Kasumi-1 (cell line): ENCODE measurements at regions not wholly inside any gene's neighbourhood (a gene's known extent, or its start where the extent isn't known, plus 50 kb on each side); places are given as distances from the start of the nearest gene placed in this dataset.
A peak's percentile ranks its signal among the peaks of the same experiment; 100 is the strongest.
"Not testable (repeated sequence)": the region's sequence is repeated elsewhere in the genome, so short reads cannot be mapped to it uniquely, and the experiment has no call there.

Experiments
- DNase-seq, 2 experiments: peaks; one replicate each; lab custom pipeline; 2025; lab: John Stamatoyannopoulos, UW

DNA sequence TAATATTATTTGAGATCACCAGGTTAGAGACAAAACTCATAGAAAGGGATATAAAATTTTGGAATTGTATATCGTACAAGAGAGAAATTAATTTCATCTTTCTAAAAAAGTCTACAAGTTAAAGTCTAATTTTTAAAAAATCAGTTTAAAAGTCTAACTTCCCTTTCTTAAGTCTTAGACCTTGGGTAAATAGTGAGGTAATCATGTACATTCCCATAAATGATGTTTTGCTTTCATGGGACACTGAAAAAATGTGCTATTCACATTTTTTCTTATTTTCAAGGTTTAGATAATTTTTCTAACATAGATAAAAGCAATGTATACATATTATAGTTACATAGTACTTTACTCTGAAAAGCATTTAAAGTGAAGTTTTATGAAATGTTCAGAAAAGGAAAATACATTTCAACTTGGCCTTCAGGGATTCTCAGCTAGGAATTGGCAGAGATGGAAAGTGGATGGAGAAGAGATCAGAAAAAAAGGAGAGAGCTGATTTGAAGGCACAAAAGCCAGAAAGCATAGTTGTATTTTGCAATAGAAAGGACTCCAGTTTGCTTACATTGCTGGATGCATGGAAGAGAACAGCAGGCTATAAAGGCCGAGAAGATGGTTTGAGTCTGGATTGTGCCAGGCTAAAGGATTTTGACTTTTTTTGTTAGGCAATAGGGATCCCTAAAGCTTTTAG, 194.0 kb downstream of the CASP12 start:
- DNase-seq, result no peak

- no peak for DNase-seq
Measured at GRCh38 chr11:104700609-104701008, 197.7 kb downstream of the CASP12 start.

DNA sequence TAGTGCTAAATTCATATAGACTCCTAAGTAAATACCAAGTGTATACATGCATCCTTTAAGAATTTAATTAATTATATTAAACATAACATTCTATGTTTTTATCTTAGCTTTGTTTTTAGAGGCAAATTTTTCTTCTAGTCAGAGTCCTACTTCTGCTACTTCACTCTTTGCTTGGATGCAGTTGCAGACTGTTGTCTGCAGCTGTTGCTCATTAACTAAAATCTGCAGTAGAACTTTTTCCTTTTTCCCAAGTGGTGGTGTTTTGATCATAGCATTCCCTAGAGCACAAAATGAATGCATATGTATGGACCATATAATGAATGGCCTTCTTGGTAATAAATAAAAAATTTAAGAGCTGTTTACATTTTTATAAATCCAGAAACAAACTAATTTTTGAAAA, 198.3 kb downstream of the CASP12 start:
- no peak for DNase-seq

DNA sequence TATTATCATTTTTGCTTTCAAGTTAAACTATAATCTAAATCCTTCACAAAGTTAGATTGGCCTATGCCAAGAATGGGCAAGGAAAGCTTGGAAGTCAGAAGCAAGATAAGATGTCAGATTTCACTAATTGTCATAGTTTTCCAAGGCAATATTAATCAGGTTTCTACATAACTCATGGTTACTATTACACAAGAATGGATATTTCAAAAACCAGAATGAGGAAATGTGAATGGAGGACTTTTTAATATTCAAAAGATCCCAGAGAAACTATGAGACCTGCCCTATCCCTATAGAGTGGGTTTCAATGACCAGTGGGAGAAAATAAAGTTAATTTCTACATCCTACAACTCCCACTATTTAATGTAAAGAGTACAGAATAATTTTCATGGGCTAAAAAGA, 203.2 kb downstream of the CASP12 start:
- DNase-seq, result no peak

- no peak for DNase-seq
Measured at GRCh38 chr11:104694259-104695064, 203.8 kb downstream of the CASP12 start.

- DNase-seq, result no peak
Measured at GRCh38 chr11:104692751-104693150, 205.5 kb downstream of the CASP12 start.

DNA sequence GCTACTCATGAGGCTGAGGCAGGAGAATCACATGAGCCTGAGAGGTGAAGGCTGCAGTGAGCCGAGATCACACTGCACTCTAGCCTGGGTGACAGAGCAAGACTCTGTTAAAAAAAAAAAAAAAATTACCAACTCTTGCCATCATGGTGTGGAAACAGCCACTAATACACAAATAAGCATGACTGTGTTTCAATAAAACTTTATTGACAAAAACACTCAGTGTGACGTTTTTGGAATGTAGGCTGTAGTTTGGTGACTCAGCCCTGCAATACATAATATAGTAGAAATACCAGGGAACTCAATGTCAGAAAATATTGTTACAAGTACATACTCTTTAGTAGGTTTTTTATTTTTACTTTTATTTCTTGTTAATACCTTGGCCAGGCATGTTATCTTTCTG, 207.1 kb downstream of the CASP12 start:
- no peak for DNase-seq

GRCh38 chr11:104690241-104690640, 208.0 kb downstream of the CASP12 start:
- no peak for DNase-seq

DNA sequence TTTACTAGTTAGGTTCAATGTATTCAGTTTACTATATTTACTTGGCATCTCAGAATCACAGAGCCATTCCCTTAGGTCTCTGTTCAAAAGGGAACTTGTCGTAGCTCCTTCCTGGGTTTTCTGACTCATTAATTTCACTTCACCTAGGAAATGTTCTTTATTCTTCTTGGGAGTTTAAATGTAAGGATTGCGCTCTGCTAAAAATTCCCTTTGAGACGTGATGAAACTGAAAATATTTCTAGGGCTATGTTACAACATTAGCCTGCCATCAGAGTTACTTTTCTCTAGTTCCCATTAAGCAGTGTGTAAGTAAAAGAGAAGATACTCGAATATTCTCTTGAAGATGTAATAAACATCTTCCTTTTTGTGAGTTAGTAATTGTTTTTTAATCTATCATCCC, 209.5 kb downstream of the CASP12 start:
- DNase-seq, result no peak

GRCh38 chr11:104682206-104682605, 216.1 kb downstream of the CASP12 start:
- DNase-seq, result no peak

DNA sequence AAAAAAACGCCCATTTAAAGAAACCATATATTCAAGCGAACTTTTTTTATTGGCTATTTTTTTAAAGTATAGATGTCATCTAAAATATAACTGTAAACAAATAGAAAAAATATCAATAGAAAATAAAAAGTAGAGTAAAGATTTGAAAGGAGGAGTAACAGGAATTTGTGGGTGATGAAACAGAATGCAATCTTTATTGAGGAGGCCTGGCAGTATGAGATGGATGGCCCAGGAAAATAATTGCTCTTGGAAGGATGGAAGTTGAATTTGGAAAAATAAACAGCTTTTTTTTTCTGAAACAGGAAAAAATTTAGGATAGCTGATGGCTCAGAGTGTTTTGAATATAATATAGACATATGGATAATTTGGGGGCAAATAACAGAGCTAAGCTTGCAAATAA, 219.0 kb downstream of the CASP12 start:
- DNase-seq, result no peak

DNA sequence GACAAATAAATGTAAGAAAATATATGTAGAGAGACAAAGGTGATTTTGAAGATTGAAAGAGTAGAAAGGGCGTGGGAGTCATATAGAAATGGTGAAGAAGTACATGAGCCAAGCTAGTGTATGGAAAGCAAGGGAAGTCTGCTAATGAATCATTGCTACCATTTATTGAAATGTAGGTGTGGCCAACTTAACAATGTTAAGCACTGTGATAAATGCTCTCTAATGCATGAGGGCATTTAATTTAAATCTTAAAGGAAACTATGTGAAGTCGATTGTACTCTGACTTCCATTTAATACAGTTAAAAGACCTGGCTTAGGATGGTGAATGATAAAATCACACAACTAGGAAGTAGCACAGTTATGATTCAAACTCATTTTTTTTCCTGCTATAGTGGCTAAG, 219.9 kb downstream of the CASP12 start:
- DNase-seq, result no peak

DNA sequence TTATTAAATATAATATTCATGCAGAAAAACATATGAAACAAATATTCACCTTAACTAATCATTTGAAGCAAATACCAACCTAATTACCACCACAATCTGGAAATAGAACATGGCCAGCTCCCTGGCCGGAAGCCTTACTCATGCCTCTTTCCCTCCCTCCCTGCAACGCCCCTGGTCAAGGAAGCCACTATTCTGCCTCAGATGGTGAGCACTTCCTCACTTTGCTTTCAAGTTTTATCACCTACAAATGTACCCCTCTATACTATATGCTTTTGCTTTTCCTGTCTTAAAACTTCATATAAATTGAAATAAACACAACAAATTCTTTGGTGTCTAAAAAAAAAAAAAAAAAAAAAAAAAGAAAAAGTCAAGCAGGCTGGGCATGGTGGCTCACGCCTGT, 221.2 kb downstream of the CASP12 start:
- not testable (repeated sequence) for DNase-seq

DNA sequence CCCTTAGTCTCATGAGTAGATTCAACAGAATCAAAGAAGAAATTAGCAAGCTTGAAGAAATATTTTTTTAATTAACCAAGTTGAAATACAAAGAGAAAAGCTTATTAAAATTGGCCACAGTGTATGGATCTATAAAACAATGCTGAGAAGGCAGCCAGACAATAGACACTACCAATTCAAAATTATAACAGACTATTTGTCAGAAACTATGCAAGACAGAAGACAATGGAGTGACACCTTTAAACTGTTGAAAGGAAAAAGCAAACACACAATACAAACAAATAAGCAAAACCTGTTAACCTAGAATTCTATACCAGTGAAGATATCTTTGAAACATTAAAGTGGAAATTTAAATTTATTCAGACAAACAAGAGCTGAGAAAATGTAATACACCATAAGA, 225.4 kb downstream of the CASP12 start:
- no peak for DNase-seq

- peak; percentile 15 to 30 for DNase-seq
Measured at GRCh38 chr11:104668797-104669463, 229.3 kb downstream of the CASP12 start.

DNA sequence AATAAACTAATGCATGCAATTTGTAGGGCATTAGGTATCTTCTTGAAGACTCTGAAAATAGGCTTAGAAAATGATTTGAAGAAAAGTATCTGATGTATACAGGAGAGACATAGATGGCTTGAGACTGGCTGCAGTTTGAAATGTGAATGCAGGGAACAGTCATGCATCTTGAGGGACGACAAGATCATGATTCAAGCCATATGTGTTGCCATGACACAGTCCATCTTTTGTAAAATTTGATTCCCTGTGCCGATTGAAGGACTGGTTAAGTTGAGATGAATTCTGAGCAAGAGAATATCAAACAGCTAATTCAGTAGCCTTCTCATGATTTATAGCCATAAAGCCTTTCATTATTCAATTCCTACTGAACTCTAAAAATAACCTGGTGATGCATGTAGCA, 231.6 kb downstream of the CASP12 start:
- DNase-seq, result no peak

DNA sequence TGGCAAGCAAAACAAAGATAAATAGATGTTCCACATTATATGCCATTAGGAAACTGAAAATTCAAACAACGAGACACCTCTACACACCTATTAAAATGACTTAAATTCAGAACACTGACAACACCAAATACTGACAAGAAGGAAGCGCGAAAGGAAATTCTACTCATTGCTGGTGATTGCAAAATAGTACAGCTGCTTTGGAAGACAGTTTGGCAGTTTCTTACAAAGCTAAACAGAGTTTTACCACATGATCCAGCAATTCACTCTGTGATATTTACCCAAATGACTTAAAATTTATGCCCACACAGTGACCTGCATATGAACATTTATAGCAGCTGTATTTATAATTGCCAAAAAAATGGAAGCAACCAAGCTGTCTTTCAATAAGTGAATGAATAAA, 232.6 kb downstream of the CASP12 start:
- DNase-seq, result peak; percentile 75 to 86

DNA sequence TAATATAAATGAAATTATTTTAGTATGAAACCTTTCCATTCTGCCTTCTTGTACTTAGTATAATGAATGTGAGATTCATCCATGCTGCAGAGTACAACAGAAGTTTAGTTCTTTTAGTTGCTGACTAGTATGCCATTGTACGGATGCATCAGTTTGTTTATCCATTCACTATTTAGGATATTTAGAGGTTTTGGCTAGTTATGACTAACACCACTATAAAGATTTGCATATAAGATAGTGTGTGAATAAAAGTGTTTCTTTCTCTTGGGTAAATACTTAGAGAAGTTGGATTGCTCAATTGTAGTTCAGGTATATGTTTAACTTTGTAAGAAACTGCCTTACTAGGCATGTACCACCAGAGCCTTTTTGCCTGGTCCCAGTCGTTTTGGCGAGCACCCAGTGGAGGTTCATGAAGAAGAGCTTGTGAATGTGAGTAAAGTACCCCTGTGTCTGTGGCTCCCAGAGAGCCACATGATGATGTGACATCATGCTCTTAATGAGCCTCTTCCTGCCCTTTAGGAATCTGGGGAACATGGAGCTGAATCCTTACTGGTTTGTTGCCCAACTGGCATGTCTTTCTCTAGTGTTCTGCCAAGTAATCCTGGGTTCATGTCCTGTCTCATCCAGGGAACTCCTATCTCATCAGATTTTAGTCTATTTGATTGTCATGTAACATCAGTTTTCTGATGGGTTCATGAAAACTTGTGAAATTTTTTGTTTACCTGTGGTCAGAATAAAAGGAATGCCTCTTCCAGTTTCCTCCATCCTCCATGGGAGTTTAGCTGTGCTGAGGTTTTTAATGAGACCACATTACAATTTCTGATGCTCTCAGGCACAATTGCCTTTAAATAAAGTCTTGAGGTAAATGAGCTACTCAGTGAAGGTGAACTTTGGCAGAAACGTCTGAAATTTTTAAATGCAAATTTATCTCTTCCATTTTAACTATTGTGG, 234.8 kb downstream of the CASP12 start:
- DNase-seq, result no peak

GRCh38 chr11:104661901-104662300, 236.4 kb downstream of the CASP12 start:
- no peak for DNase-seq

GRCh38 chr11:104661471-104661870, 236.8 kb downstream of the CASP12 start:
- DNase-seq, result no peak

- no peak for DNase-seq
Measured at GRCh38 chr11:104658177-104658576, 240.1 kb downstream of the CASP12 start.

GRCh38 chr11:104657083-104657482, 241.2 kb downstream of the CASP12 start:
- DNase-seq, result no peak
